ENCODE measurements at regions not wholly inside any gene's neighbourhood (a gene's known extent, or its start where the extent isn't known, plus 50 kb on each side); places are given as distances from the start of the nearest gene placed in this dataset.

DNA sequence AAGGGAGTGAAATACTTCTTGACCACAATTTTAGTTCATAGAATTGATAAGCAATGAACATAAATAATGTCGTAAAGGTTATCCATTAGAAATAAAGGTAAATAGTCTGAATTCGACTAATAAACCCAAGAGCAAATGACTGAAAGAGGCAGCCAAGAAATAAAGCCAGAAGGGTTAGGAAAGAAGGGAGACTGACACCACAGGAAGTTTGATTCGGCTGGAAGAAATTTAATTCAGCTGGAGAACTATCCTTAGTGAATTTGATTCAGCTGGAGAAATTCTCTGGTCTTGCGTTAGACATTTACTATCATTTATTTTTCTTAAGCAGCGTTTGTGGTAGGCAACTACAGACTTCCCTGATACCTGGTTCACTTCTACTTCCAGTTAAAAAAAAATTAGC is 429.6 kb downstream of the PID1 start:
- H4K20me1 ChIP-seq (ENCODE audit: insufficient read depth, low read length), result no peaks in the 10 kb centered on the region
- no peaks in the 10 kb centered on the region for H3K27me3 ChIP-seq (ENCODE audit: insufficient read depth, low read length)
- H3K79me2 ChIP-seq (ENCODE audit: insufficient read depth, low read length), result no peaks in the 10 kb centered on the region
- H3K4me1 ChIP-seq (ENCODE audit: insufficient read depth, low read length, severe bottlenecking), result no peaks in the 10 kb centered on the region
- H2AFZ ChIP-seq (ENCODE audit: low read length), result no peak overlapping the region
- H3K4me3 ChIP-seq (ENCODE audit: low read depth, low read length, poor library complexity, severe bottlenecking), result no peak overlapping the region
- no peaks in the 10 kb centered on the region for H3K9me3 ChIP-seq (ENCODE audit: low read length)
- H3K27ac ChIP-seq (ENCODE audit: low read depth, low read length, poor library complexity, severe bottlenecking), result no peak overlapping the region
- H3K4me2 ChIP-seq (ENCODE audit: low read length), result no peak overlapping the region
- no peak for TF ChIP-seq EZH2 (IDR thresholded peaks at IDR 0.05; ENCODE audit: borderline replicate concordance, low read length)
- TF ChIP-seq, protein P1, sequence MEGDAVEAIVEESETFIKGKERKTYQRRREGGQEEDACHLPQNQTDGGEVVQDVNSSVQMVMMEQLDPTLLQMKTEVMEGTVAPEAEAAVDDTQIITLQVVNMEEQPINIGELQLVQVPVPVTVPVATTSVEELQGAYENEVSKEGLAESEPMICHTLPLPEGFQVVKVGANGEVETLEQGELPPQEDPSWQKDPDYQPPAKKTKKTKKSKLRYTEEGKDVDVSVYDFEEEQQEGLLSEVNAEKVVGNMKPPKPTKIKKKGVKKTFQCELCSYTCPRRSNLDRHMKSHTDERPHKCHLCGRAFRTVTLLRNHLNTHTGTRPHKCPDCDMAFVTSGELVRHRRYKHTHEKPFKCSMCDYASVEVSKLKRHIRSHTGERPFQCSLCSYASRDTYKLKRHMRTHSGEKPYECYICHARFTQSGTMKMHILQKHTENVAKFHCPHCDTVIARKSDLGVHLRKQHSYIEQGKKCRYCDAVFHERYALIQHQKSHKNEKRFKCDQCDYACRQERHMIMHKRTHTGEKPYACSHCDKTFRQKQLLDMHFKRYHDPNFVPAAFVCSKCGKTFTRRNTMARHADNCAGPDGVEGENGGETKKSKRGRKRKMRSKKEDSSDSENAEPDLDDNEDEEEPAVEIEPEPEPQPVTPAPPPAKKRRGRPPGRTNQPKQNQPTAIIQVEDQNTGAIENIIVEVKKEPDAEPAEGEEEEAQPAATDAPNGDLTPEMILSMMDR (IDR thresholded peaks at IDR 0.05; ENCODE audit: low read length), result no peak
- no peak overlapping the region for H3K9ac ChIP-seq (ENCODE audit: low read length)
- H3K9me2 ChIP-seq (ENCODE audit: low read depth, low read length), result no peaks in the 10 kb centered on the region
- no peaks in the 10 kb centered on the region for H3K36me3 ChIP-seq (ENCODE audit: insufficient read depth, low read length)
- no peaks in the 10 kb centered on the region for H3F3A ChIP-seq (ENCODE audit: insufficient read depth, low read length)

DNA sequence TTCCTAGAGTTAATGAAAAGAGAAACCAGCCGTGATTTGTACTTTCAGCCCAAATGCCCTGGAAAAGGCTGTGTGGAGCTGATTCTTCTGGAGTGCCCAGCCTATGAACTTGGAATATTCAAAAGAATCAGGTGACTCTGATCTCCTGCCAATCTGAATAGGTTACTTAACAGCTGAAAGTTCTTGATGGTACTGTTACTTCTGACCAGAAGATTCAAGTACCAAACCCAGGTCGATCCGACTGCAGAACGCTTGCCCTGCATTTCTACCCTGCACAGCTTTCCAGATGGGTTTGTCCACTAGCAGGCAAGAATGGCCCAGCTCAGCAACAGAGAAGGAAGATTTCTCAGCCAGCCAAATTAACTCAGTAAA is 430.4 kb downstream of the PID1 start:
- H3K4me2 ChIP-seq (ENCODE audit: low read length), result no peak overlapping the region

DNA sequence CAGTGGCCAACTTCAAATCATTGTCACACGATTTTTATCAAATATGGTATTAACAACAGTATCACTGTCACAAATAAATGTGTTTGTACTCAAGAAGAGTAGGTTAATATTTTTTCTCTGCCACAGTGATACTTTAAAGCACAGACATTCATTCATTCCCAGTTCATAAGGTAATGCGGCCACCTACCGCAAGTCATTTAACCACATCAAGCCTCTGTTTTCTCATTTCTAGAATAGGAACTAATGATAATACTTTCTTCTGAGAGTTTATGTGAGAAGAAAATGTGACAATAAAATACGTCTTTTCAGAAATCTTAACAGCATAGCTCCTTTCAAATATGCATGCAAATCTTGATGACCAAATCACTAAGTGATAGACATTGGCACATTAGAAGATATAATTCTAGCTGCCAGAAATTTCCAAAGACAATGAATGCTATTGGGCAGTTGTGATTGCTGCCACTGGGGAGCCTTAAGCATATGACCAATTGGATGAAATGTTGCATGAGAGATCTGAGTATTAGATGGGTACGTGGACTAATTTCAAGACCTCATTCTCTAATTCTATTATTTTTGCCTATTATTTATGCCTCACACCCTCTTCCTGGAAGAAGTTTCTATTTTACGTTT is 430.9 kb downstream of the PID1 start:
- Histone ChIP-seq H3K9me3 (ENCODE audit: low read length) (no peaks in the 10 kb centered on the region), H3K79me2 (ENCODE audit: insufficient read depth, low read length) (no peaks in the 10 kb centered on the region), H3F3A (ENCODE audit: insufficient read depth, low read length) (no peaks in the 10 kb centered on the region), H4K20me1 (ENCODE audit: insufficient read depth, low read length) (no peaks in the 10 kb centered on the region), H3K4me2 (ENCODE audit: low read length) (no peak overlapping the region), H3K27ac (ENCODE audit: low read depth, low read length, poor library complexity, severe bottlenecking) (no peak overlapping the region), H3K27me3 (ENCODE audit: insufficient read depth, low read length) (no peaks in the 10 kb centered on the region), H3K9me2 (ENCODE audit: low read depth, low read length) (no peaks in the 10 kb centered on the region), H3K9ac (ENCODE audit: low read length) (no peak overlapping the region), H2AFZ (ENCODE audit: low read length) (no peak overlapping the region), H3K36me3 (ENCODE audit: insufficient read depth, low read length) (no peaks in the 10 kb centered on the region), H3K4me1 (ENCODE audit: insufficient read depth, low read length, severe bottlenecking) (no peaks in the 10 kb centered on the region), H3K4me3 (ENCODE audit: low read depth, low read length, poor library complexity, severe bottlenecking) (no peak overlapping the region)
- TF ChIP-seq, protein P1 (IDR thresholded peaks at IDR 0.05; ENCODE audit: low read length), result no peak
- TF ChIP-seq EZH2 (IDR thresholded peaks at IDR 0.05; ENCODE audit: borderline replicate concordance, low read length), result no peak

More for the DNA sequence above, 430.4 kb downstream of the PID1 start:
- H2AFZ ChIP-seq (ENCODE audit: low read length), result no peak overlapping the region
- H3K4me3 ChIP-seq (ENCODE audit: low read depth, low read length, poor library complexity, severe bottlenecking), result no peak overlapping the region
- H3K27ac ChIP-seq (ENCODE audit: low read depth, low read length, poor library complexity, severe bottlenecking), result no peak overlapping the region
- H4K20me1 ChIP-seq (ENCODE audit: insufficient read depth, low read length), result no peaks in the 10 kb centered on the region
- no peaks in the 10 kb centered on the region for H3K79me2 ChIP-seq (ENCODE audit: insufficient read depth, low read length)
- no peaks in the 10 kb centered on the region for H3K9me2 ChIP-seq (ENCODE audit: low read depth, low read length)
- H3K36me3 ChIP-seq (ENCODE audit: insufficient read depth, low read length), result no peaks in the 10 kb centered on the region
- H3K9ac ChIP-seq (ENCODE audit: low read length), result no peak overlapping the region
- H3K27me3 ChIP-seq (ENCODE audit: insufficient read depth, low read length), result no peaks in the 10 kb centered on the region
- TF ChIP-seq, protein P1 (IDR thresholded peaks at IDR 0.05; ENCODE audit: low read length), result no peak
- no peak for TF ChIP-seq EZH2 (IDR thresholded peaks at IDR 0.05; ENCODE audit: borderline replicate concordance, low read length)
- no peaks in the 10 kb centered on the region for H3K9me3 ChIP-seq (ENCODE audit: low read length)
- H3K4me1 ChIP-seq (ENCODE audit: insufficient read depth, low read length, severe bottlenecking), result no peaks in the 10 kb centered on the region
- no peaks in the 10 kb centered on the region for H3F3A ChIP-seq (ENCODE audit: insufficient read depth, low read length)
